NB4 (cell line): ENCODE measurements at regions not wholly inside any gene's neighbourhood (a gene's known extent, or its start where the extent isn't known, plus 50 kb on each side); places are given as distances from the start of the nearest gene placed in this dataset.

ENCODE experiments used
- MYC ChIP-seq: IDR thresholded peaks from 2 replicates; pipeline ENCODE4 v1.6.1; 2011; ENCODE audit warnings: low read depth, low read length
- POLR2A ChIP-seq: IDR thresholded peaks from 2 replicates; pipeline ENCODE4 v1.6.1; 2011; ENCODE audit warnings: mild to moderate bottlenecking; ENCODE audit not compliant: insufficient read length; ENCODE audit errors: extremely low read depth
- TF ChIP-seq, protein P1 (sequence below): IDR thresholded peaks from one replicate; pipeline ENCODE4 v1.5.1; 2012; ENCODE audit warnings: low read depth, low read length

DNA sequence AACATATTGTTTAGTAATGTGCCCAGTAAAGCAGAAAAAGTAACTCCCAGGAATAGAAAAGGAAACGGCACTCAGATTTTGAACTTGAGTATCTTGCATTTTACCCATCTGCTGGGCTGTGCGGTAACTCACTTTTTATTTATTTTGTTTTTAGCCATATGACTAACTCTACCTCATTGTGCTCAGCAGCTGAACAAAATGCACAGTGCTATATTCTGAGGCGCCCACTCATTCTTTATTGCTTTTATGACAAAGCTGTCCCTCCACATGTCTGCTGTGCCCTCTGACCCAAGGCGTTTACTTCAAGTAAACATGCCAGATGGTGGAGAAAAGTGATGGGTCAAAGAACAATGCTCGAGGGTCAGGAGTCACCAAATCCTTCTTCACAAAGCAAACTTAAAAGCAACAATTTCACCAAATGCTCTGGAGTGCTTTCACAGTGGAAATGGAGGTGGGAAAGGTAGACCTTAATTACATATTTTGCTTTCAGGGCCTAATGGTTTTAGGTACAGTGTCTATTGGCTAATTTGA, 215.2 kb upstream of the ELAVL2 start:
- no peak for TF ChIP-seq MYC
- no peak for TF ChIP-seq POLR2A
- TF ChIP-seq, protein P1, sequence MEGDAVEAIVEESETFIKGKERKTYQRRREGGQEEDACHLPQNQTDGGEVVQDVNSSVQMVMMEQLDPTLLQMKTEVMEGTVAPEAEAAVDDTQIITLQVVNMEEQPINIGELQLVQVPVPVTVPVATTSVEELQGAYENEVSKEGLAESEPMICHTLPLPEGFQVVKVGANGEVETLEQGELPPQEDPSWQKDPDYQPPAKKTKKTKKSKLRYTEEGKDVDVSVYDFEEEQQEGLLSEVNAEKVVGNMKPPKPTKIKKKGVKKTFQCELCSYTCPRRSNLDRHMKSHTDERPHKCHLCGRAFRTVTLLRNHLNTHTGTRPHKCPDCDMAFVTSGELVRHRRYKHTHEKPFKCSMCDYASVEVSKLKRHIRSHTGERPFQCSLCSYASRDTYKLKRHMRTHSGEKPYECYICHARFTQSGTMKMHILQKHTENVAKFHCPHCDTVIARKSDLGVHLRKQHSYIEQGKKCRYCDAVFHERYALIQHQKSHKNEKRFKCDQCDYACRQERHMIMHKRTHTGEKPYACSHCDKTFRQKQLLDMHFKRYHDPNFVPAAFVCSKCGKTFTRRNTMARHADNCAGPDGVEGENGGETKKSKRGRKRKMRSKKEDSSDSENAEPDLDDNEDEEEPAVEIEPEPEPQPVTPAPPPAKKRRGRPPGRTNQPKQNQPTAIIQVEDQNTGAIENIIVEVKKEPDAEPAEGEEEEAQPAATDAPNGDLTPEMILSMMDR = no peak
